ENCODE measurements at regions not wholly inside any gene's neighbourhood (a gene's known extent, or its start where the extent isn't known, plus 50 kb on each side); places are given as distances from the start of the nearest gene placed in this dataset.

- no peak for ATAC-seq
- intact Hi-C loops (cut with DNase I, micrococcal nuclease), result no loop called here
- DNase-seq, result no peak
- H3K36me3 ChIP-seq (ENCODE audit: low read depth), result no peaks in the 10 kb centered on the region
- no peaks in the 10 kb centered on the region for H3K9me3 ChIP-seq
- H3K4me3 ChIP-seq, result no peak overlapping the region
- H3K4me1 ChIP-seq (ENCODE audit: low read depth), result no peaks in the 10 kb centered on the region
- TF ChIP-seq, protein P1, sequence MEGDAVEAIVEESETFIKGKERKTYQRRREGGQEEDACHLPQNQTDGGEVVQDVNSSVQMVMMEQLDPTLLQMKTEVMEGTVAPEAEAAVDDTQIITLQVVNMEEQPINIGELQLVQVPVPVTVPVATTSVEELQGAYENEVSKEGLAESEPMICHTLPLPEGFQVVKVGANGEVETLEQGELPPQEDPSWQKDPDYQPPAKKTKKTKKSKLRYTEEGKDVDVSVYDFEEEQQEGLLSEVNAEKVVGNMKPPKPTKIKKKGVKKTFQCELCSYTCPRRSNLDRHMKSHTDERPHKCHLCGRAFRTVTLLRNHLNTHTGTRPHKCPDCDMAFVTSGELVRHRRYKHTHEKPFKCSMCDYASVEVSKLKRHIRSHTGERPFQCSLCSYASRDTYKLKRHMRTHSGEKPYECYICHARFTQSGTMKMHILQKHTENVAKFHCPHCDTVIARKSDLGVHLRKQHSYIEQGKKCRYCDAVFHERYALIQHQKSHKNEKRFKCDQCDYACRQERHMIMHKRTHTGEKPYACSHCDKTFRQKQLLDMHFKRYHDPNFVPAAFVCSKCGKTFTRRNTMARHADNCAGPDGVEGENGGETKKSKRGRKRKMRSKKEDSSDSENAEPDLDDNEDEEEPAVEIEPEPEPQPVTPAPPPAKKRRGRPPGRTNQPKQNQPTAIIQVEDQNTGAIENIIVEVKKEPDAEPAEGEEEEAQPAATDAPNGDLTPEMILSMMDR (IDR thresholded peaks at IDR 0.05), result no peak
Observed at GRCh38 chr3:116963802-116964201, 254.2 kb downstream of the TUSC7 start.

DNA sequence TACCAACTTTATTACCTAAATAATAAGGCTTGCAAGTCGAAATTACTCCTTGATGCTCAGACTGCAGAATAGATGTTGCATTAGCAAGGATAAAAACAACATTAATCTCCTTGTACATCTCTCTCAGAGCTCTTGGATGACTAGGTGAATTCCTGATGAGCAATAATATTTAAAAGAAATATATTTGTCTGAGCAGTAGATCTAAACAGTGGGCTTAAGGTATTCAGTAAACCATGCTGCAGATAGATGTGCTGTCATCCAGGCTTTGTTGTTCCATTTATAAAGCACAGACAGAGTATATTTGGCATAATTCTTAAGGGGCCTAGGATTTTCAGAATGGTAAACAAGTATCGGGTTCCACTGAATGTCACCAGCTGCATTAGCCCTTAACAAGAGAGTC lies 257.1 kb downstream of the TUSC7 start:
- TF ChIP-seq, protein P1 (IDR thresholded peaks at IDR 0.05), result no peak
- ATAC-seq, result no peak
- no peak for DNase-seq
- intact Hi-C loops (cut with DNase I, micrococcal nuclease), result no loop called here
- H3K4me3 ChIP-seq, result no peak overlapping the region
- H3K9me3 ChIP-seq, result no peaks in the 10 kb centered on the region
- H3K4me1 ChIP-seq (ENCODE audit: low read depth), result no peaks in the 10 kb centered on the region
- no peaks in the 10 kb centered on the region for H3K36me3 ChIP-seq (ENCODE audit: low read depth)

GRCh38 chr3:116969135-116969534 lies 259.6 kb downstream of the TUSC7 start:
- H3K36me3 ChIP-seq (ENCODE audit: low read depth), result no peaks in the 10 kb centered on the region
- H3K4me3 ChIP-seq, result no peak overlapping the region
- no peak for ATAC-seq
- no peaks in the 10 kb centered on the region for H3K4me1 ChIP-seq (ENCODE audit: low read depth)
- no peaks in the 10 kb centered on the region for H3K9me3 ChIP-seq
- intact Hi-C loops (cut with DNase I, micrococcal nuclease), result no loop called here
- TF ChIP-seq, protein P1 (IDR thresholded peaks at IDR 0.05), result no peak
- DNase-seq, result no peak

DNA sequence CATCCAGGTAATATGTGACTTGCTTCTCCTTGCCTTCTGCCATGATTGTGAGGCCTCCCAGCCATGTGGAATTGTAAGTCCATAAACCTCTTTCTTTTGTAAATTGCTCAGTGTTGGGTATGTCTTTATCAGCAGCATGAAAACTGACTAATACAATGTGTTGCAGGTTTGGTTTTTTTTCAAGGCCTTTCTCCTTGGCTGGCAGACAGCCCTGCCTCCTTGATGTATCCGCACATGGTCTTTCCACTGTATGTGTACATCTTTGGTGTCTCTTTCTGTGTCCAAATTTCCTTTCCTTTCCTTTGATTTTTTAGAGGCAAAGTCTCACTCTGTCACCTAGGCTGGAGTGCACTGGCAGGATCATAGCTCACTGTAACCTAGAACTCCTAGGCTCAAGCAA lies 260.1 kb downstream of the TUSC7 start:
- TF ChIP-seq, protein P1 (IDR thresholded peaks at IDR 0.05), result no peak
- H3K4me3 ChIP-seq, result no peak overlapping the region
- H3K4me1 ChIP-seq (ENCODE audit: low read depth), result no peaks in the 10 kb centered on the region
- intact Hi-C loops (cut with DNase I, micrococcal nuclease), result no loop called here
- no peaks in the 10 kb centered on the region for H3K9me3 ChIP-seq
- DNase-seq, result no peak
- ATAC-seq, result no peak
- no peaks in the 10 kb centered on the region for H3K36me3 ChIP-seq (ENCODE audit: low read depth)

GRCh38 chr3:116971531-116971930 lies 262.0 kb downstream of the TUSC7 start:
- no peaks in the 10 kb centered on the region for H3K36me3 ChIP-seq (ENCODE audit: low read depth)
- intact Hi-C loops (cut with DNase I, micrococcal nuclease), result no loop called here
- DNase-seq, result no peak
- H3K4me3 ChIP-seq, result no peak overlapping the region
- TF ChIP-seq, protein P1 (IDR thresholded peaks at IDR 0.05), result no peak
- H3K4me1 ChIP-seq (ENCODE audit: low read depth), result no peaks in the 10 kb centered on the region
- no peak for ATAC-seq
- no peaks in the 10 kb centered on the region for H3K9me3 ChIP-seq

GRCh38 chr3:116974702-116975101 lies 265.1 kb downstream of the TUSC7 start:
- DNase-seq, result no peak
- intact Hi-C loops (cut with DNase I, micrococcal nuclease), result no loop called here
- Histone ChIP-seq H3K4me3 (no peak overlapping the region), H3K4me1 (ENCODE audit: low read depth) (no peaks in the 10 kb centered on the region), H3K36me3 (ENCODE audit: low read depth) (no peaks in the 10 kb centered on the region), H3K9me3 (no peaks in the 10 kb centered on the region)
- no peak for ATAC-seq
- TF ChIP-seq, protein P1 (IDR thresholded peaks at IDR 0.05), result no peak
